OCI-LY7 (cell line): ENCODE measurements at regions not wholly inside any gene's neighbourhood (a gene's known extent, or its start where the extent isn't known, plus 50 kb on each side); places are given as distances from the start of the nearest gene placed in this dataset.

Source experiments
- BruUV-seq: library from RNA; stranded (reverse); fragments of 400-500 nt; replicated peaks from 2 replicates; lab custom pipeline; 2021; lab: Mats Ljungman, UMichigan
- CTCF ChIA-PET: fragments of 300-600 bp; sonication (Branson Sonifier 250); formaldehyde crosslinking; loops from one replicate; lab custom pipeline; 2022; ENCODE audit warnings: antibody characterized with exemption; ENCODE audit not compliant: unreplicated experiment; lab: Charles Lee
- POLR2A ChIA-PET: fragments of 300-600 bp; sonication (Branson Sonifier 250); formaldehyde crosslinking; loops from one replicate; lab custom pipeline; 2022; ENCODE audit warnings: antibody characterized with exemption; lab: Charles Lee
- DNase-seq: peaks from one replicate; pipeline ENCODE4 v3.0.0-alpha.2; 2015; ENCODE audit warnings: low spot score
- H2AFZ ChIP-seq: fragments of 200-600 bp; sonication (generic), shearing (Covaris generic); 2 replicates; pipeline ENCODE4 v1.6.1; 2014; ENCODE audit warnings: mild to moderate bottlenecking, antibody characterized with exemption, low read length, moderate library complexity
- H3K27ac ChIP-seq: fragments of 200-600 bp; sonication (generic); 2 replicates; pipeline ENCODE4 v1.5.1; 2014; ENCODE audit warnings: mixed run types, low read depth, mild to moderate bottlenecking, moderate library complexity, low read length, inconsistent platforms; ENCODE audit not compliant: poor library complexity, severe bottlenecking
- H3K36me3 ChIP-seq: fragments of 200-600 bp; sonication (generic); 2 replicates; pipeline ENCODE4 v1.6.1; 2014; ENCODE audit warnings: mild to moderate bottlenecking, antibody characterized with exemption, low read length, moderate library complexity, mixed read lengths; ENCODE audit not compliant: insufficient read depth
- H3K4me1 ChIP-seq: fragments of 200-600 bp; sonication (generic); 2 replicates; pipeline ENCODE4 v1.5.1; 2014; ENCODE audit warnings: mild to moderate bottlenecking, low read length; ENCODE audit not compliant: insufficient read depth, poor library complexity, severe bottlenecking
- H3K4me2 ChIP-seq: fragments of 200-600 bp; sonication (generic); 2 replicates; pipeline ENCODE4 v1.6.1; 2014; ENCODE audit warnings: mild to moderate bottlenecking, low read length
- H3K4me3 ChIP-seq: fragments of 200-600 bp; sonication (generic); 2 replicates; pipeline ENCODE4 v1.5.1; 2014; ENCODE audit warnings: mild to moderate bottlenecking, low read depth, low read length; ENCODE audit not compliant: poor library complexity, severe bottlenecking
- H3K79me2 ChIP-seq: fragments of 200-600 bp; sonication (generic); 2 replicates; pipeline ENCODE4 v1.6.1; 2016; ENCODE audit warnings: low read depth, mild to moderate bottlenecking, low read length, moderate library complexity, mixed read lengths; ENCODE audit not compliant: insufficient read depth
- H3K9me2 ChIP-seq: fragments of 200-600 bp; sonication (generic); 2 replicates; pipeline ENCODE4 v1.6.1; 2016; ENCODE audit warnings: mild to moderate bottlenecking, low read length, mixed read lengths; ENCODE audit not compliant: insufficient read depth
- H3K9me3 ChIP-seq: fragments of 200-600 bp; sonication (generic); 2 replicates; pipeline ENCODE4 v1.6.1; 2014; ENCODE audit warnings: mild to moderate bottlenecking, mixed run types, low read length, mixed read lengths
- H4K20me1 ChIP-seq: fragments of 200-600 bp; sonication (generic); 2 replicates; pipeline ENCODE4 v1.6.1; 2014; ENCODE audit warnings: mild to moderate bottlenecking, antibody characterized with exemption, low read length, moderate library complexity, mixed read lengths; ENCODE audit not compliant: insufficient read depth
- EZH2phosphoT487 ChIP-seq: fragments of 200-600 bp; sonication (generic); IDR thresholded peaks from 2 replicates; pipeline ENCODE4 v1.6.1; 2018; ENCODE audit warnings: low read depth, borderline replicate concordance, mild to moderate bottlenecking, mixed run types, antibody characterized with exemption, low read length, moderate library complexity, mixed read lengths
- intact Hi-C: fragments of 100-400 bp; cut with micrococcal nuclease; formaldehyde crosslinking; loops from one replicate; pipeline ENCODE4 v1.10.0; 2022; ENCODE audit not compliant: unreplicated experiment
- TF ChIP-seq, protein P1 (sequence below): fragments of 200-600 bp; sonication (generic); conservative IDR thresholded peaks from 2 replicates; pipeline ENCODE4 v1.5.1; 2014; ENCODE audit warnings: mild to moderate bottlenecking, antibody characterized with exemption, low read length, moderate library complexity, mixed read lengths

DNA sequence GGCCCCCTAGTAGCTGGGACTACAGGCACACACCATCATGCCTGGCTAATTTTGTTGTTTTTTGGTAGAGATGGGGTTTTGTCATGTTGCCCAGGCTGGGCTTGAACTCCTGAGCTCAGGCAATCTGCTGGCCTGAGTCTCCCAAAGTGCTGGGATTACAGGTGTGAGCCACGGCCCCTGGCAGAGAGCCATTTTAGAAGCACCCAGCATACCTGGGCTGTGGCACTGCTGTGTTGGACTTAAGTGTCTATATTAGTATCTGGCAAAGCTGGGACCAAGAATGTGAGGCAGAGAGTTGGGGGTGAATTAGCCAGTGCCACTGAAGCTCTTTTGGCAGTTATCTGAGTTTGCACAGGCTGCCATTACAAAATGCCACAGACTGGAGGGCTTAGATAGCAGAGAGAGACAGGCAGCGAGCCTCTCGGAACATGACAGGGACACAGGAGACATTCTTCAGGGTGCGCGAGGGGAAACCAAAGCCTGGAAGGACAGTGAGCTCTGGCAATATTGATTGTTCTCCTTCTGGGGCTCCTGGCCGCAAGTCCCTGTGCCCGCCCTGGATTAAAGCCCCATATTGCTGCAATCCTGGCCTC, 87.7 kb upstream of the ALX4 start:
- intact Hi-C loops, result no loop called here

DNA sequence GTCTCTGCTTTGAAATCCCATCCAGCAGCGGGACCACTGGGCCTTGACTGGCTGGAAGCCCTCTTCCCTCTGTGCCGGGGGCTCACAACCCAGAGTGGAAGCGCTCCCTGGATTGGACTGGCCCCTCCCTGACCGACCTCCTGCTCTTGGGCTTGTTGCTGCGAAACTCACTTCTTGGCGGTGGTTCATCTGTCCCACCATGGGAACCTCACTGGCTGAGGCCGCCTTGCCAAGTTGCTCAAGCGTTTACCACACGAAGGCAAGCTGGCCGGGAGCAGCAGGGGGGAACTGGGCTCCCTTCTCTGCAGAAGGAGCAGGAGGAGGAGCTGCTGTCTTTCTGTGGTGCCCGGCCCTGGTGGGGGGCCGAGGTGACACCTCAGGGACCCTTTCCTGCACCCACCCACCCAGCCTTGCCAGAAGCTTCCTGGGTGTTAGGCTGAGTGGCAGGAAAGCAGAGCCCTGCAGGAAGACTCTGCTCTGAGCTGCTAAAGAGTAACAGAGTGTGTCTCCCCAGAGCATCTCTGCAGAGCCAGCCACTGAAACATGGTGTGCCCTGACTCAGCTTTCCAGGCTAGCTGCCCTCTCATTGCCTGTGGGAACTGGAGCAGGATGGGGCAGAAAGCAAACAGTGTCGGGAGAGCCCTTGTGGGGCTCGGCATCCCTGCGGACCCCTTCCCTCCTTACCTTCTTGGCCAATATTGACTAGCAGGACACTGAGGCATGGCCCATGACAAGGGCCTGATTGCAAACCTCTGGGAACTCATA, 88.5 kb upstream of the ALX4 start:
- H3K4me2 ChIP-seq, result no peak overlapping the region
- ChIA-PET POLR2A (no interaction called here), CTCF (no interaction called here)
- no peaks in the 10 kb centered on the region for H4K20me1 ChIP-seq
- no peaks in the 10 kb centered on the region for H3K4me1 ChIP-seq
- H2AFZ ChIP-seq, result no peak overlapping the region
- intact Hi-C loops, result no loop called here
- H3K27ac ChIP-seq, result no peak overlapping the region
- BruUV-seq, result no TSS peak
- no peaks in the 10 kb centered on the region for H3K9me3 ChIP-seq
- no peaks in the 10 kb centered on the region for H3K79me2 ChIP-seq
- no peak for DNase-seq
- TF ChIP-seq, protein P1, sequence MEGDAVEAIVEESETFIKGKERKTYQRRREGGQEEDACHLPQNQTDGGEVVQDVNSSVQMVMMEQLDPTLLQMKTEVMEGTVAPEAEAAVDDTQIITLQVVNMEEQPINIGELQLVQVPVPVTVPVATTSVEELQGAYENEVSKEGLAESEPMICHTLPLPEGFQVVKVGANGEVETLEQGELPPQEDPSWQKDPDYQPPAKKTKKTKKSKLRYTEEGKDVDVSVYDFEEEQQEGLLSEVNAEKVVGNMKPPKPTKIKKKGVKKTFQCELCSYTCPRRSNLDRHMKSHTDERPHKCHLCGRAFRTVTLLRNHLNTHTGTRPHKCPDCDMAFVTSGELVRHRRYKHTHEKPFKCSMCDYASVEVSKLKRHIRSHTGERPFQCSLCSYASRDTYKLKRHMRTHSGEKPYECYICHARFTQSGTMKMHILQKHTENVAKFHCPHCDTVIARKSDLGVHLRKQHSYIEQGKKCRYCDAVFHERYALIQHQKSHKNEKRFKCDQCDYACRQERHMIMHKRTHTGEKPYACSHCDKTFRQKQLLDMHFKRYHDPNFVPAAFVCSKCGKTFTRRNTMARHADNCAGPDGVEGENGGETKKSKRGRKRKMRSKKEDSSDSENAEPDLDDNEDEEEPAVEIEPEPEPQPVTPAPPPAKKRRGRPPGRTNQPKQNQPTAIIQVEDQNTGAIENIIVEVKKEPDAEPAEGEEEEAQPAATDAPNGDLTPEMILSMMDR, result no peak
- no peak for TF ChIP-seq EZH2phosphoT487
- no peak overlapping the region for H3K4me3 ChIP-seq
- no peaks in the 10 kb centered on the region for H3K36me3 ChIP-seq
- no peaks in the 10 kb centered on the region for H3K9me2 ChIP-seq

More for the DNA sequence above, 87.7 kb upstream of the ALX4 start:
- Histone ChIP-seq H3K27ac (no peak overlapping the region), H3K9me3 (no peaks in the 10 kb centered on the region), H3K36me3 (no peaks in the 10 kb centered on the region), H3K9me2 (no peaks in the 10 kb centered on the region), H3K4me1 (no peaks in the 10 kb centered on the region), H3K4me3 (no peak overlapping the region), H4K20me1 (no peaks in the 10 kb centered on the region), H3K4me2 (no peak overlapping the region), H2AFZ (no peak overlapping the region), H3K79me2 (no peaks in the 10 kb centered on the region)
- TF ChIP-seq, protein P1, result no peak
- TF ChIP-seq EZH2phosphoT487, result no peak
- ChIA-PET POLR2A (no interaction called here), CTCF (no interaction called here)
- no TSS peak for BruUV-seq
- DNase-seq, result no peak

DNA sequence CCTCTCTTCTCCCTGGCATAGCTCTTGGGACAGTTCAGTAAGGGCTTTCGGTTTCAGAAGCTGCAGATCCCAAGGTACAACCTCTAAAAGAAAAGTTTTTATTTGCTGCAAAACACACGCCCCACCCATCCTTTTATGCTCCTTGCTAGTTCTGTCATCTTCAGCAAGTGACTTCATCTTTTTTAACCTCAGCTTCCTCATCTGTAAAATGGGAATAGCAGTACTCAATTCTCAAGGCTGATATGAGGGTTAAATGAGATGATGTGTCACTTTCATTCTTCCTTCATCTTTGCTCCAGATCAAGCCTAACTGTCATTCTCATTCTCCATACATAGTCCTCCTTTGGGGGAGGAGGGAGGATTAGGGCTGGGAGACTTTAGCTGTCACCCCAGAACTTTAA, 90.0 kb upstream of the ALX4 start:
- Histone ChIP-seq H3K9me2 (no peaks in the 10 kb centered on the region), H3K4me2 (0 out of 2 replicates have a peak overlapping the region, but pooled peaks have one; percentile 11), H3K36me3 (no peaks in the 10 kb centered on the region), H4K20me1 (no peaks in the 10 kb centered on the region), H3K79me2 (no peaks in the 10 kb centered on the region), H3K4me1 (no peaks in the 10 kb centered on the region), H3K27ac (no peak overlapping the region), H3K4me3 (no peak overlapping the region), H3K9me3 (no peaks in the 10 kb centered on the region), H2AFZ (peak overlapping the region; percentile 52; the same call in 1 of the 2 replicates)
- no peak for DNase-seq
- CTCF ChIA-PET, result no interaction called here
- POLR2A ChIA-PET, result no interaction called here
- intact Hi-C loops, result no loop called here
- BruUV-seq, result no TSS peak
- TF ChIP-seq, protein P1, result no peak
- TF ChIP-seq EZH2phosphoT487, result no peak
